Suppressor macrophage treated with lipopolysaccharide for 4 hours (primary cell): ENCODE measurements at regions not wholly inside any gene's neighbourhood (a gene's known extent, or its start where the extent isn't known, plus 50 kb on each side); places are given as distances from the start of the nearest gene placed in this dataset.
"Not testable (repeated sequence)": the region's sequence is repeated elsewhere in the genome, so short reads cannot be mapped to it uniquely, and the experiment has no call there.

ENCODE experiments used
- DNase-seq: peaks from one replicate; pipeline ENCODE4 v3.0.0-alpha.2; 2020

GRCh38 chr17:30625380-30625779 lies 148.2 kb downstream of the GOSR1 start:
- not testable (repeated sequence) for DNase-seq

GRCh38 chr17:30624180-30624579 lies 147.0 kb downstream of the GOSR1 start:
- DNase-seq: not testable (repeated sequence)

- not testable (repeated sequence) for DNase-seq
Measured at GRCh38 chr17:30609682-30610081, 132.5 kb downstream of the GOSR1 start.

GRCh38 chr17:30605523-30605922 lies 128.3 kb downstream of the GOSR1 start:
- DNase-seq: no peak

GRCh38 chr17:30605027-30605426 lies 127.8 kb downstream of the GOSR1 start:
- DNase-seq: no peak

GRCh38 chr17:30602396-30602795 lies 125.2 kb downstream of the GOSR1 start:
- not testable (repeated sequence) for DNase-seq

- not testable (repeated sequence) for DNase-seq
Measured at GRCh38 chr17:30601984-30602383, 124.8 kb downstream of the GOSR1 start.

GRCh38 chr17:30600830-30601494 lies 123.8 kb downstream of the GOSR1 start:
- peak; percentile 14 for DNase-seq

GRCh38 chr17:30600060-30600829 lies 123.0 kb downstream of the GOSR1 start:
- DNase-seq: peak; percentile 88

GRCh38 chr17:30599428-30600059 lies 122.3 kb downstream of the GOSR1 start:
- no peak for DNase-seq

GRCh38 chr17:30597776-30598288 lies 120.6 kb downstream of the GOSR1 start:
- DNase-seq: no peak

- DNase-seq: not testable (repeated sequence)
Measured at GRCh38 chr17:30596948-30597775, 120.0 kb downstream of the GOSR1 start.

- DNase-seq: not testable (repeated sequence)
Measured at GRCh38 chr17:30594953-30595371, 117.8 kb downstream of the GOSR1 start.

- DNase-seq: no peak
Measured at GRCh38 chr17:30594223-30594952, 117.2 kb downstream of the GOSR1 start.

GRCh38 chr17:30590081-30590733 lies 113.0 kb downstream of the GOSR1 start:
- DNase-seq: no peak

- DNase-seq: no peak
Measured at GRCh38 chr17:30589431-30589830, 112.2 kb downstream of the GOSR1 start.

GRCh38 chr17:30588798-30589247 lies 111.6 kb downstream of the GOSR1 start:
- no peak for DNase-seq

- peak; percentile 48 for DNase-seq
Measured at GRCh38 chr17:30586818-30587595, 109.8 kb downstream of the GOSR1 start.

GRCh38 chr17:30584810-30585209 lies 107.6 kb downstream of the GOSR1 start:
- DNase-seq: no peak

- DNase-seq: no peak
Measured at GRCh38 chr17:30580916-30581315, 103.7 kb downstream of the GOSR1 start.
